WERI-Rb-1 (cell line): ENCODE measurements at regions not wholly inside any gene's neighbourhood (a gene's known extent, or its start where the extent isn't known, plus 50 kb on each side); places are given as distances from the start of the nearest gene placed in this dataset.

ENCODE experiments used
- DNase-seq: peaks from one replicate; pipeline ENCODE4 v3.0.0-alpha.2; 2020
- H3K27ac ChIP-seq: fragments of 250-450 bp; sonication (Bioruptor Pico); 2 replicates; pipeline ENCODE4 v1.5.1; 2020; ENCODE audit warnings: mild to moderate bottlenecking, moderate library complexity
- H3K27me3 ChIP-seq: fragments of 250-450 bp; sonication (Bioruptor Pico); 2 replicates; pipeline ENCODE4 v1.5.1; 2021; ENCODE audit warnings: mild to moderate bottlenecking, low read depth, moderate library complexity; ENCODE audit not compliant: insufficient read depth, severe bottlenecking
- H3K36me3 ChIP-seq: fragments of 250-450 bp; sonication (Bioruptor Pico); 2 replicates; pipeline ENCODE4 v1.5.1; 2020; ENCODE audit warnings: mild to moderate bottlenecking, moderate library complexity
- H3K4me3 ChIP-seq: 2 replicates; pipeline ENCODE4 v1.5.1; 2011; ENCODE audit warnings: low read depth, mild to moderate bottlenecking, control low read depth, low read length
- H3K9me3 ChIP-seq: fragments of 250-450 bp; sonication (Bioruptor Pico); 2 replicates; pipeline ENCODE4 v1.5.1; 2021; ENCODE audit warnings: mild to moderate bottlenecking, moderate library complexity; ENCODE audit not compliant: severe bottlenecking
- CTCF ChIP-seq: IDR thresholded peaks from 2 replicates; pipeline ENCODE4 v1.5.1; 2011; ENCODE audit warnings: low read depth, mild to moderate bottlenecking, control low read depth, inconsistent platforms, low read length

GRCh38 chr7:84264396-84264795 lies 69.8 kb upstream of the SEMA3A start:
- no peak overlapping the region for H3K27ac ChIP-seq

GRCh38 chr7:84263106-84263505 lies 68.5 kb upstream of the SEMA3A start:
- H3K27ac ChIP-seq, result no peak overlapping the region
- no peak for DNase-seq
- no peaks in the 10 kb centered on the region for H3K27me3 ChIP-seq
- H3K36me3 ChIP-seq, result no peaks in the 10 kb centered on the region
- no peak for TF ChIP-seq CTCF
- H3K9me3 ChIP-seq, result no peaks in the 10 kb centered on the region
- no peak overlapping the region for H3K4me3 ChIP-seq

More at GRCh38 chr7:84264396-84264795, 69.8 kb upstream of the SEMA3A start:
- DNase-seq, result no peak
- no peak overlapping the region for H3K4me3 ChIP-seq
- no peak for TF ChIP-seq CTCF
- H3K27me3 ChIP-seq, result no peaks in the 10 kb centered on the region
- no peaks in the 10 kb centered on the region for H3K36me3 ChIP-seq
- no peaks in the 10 kb centered on the region for H3K9me3 ChIP-seq

- no peak for TF ChIP-seq CTCF
- no peaks in the 10 kb centered on the region for H3K9me3 ChIP-seq
Measured at GRCh38 chr7:84261509-84261908, 66.9 kb upstream of the SEMA3A start.

GRCh38 chr7:84258628-84259027 lies 64.0 kb upstream of the SEMA3A start:
- H3K9me3 ChIP-seq, result no peaks in the 10 kb centered on the region
- H3K4me3 ChIP-seq, result no peak overlapping the region
- DNase-seq, result no peak
- H3K36me3 ChIP-seq, result no peaks in the 10 kb centered on the region
- TF ChIP-seq CTCF, result no peak
- H3K27me3 ChIP-seq, result no peaks in the 10 kb centered on the region
- no peak overlapping the region for H3K27ac ChIP-seq

More at GRCh38 chr7:84261509-84261908, 66.9 kb upstream of the SEMA3A start:
- H3K4me3 ChIP-seq, result no peak overlapping the region
- no peaks in the 10 kb centered on the region for H3K36me3 ChIP-seq
- no peak overlapping the region for H3K27ac ChIP-seq
- no peaks in the 10 kb centered on the region for H3K27me3 ChIP-seq
- no peak for DNase-seq

- Histone ChIP-seq H3K27ac (no peak overlapping the region), H3K36me3 (no peaks in the 10 kb centered on the region), H3K9me3 (no peaks in the 10 kb centered on the region), H3K4me3 (no peak overlapping the region), H3K27me3 (no peaks in the 10 kb centered on the region)
- TF ChIP-seq CTCF, result no peak
- no peak for DNase-seq
Measured at GRCh38 chr7:84256571-84256971, 62.0 kb upstream of the SEMA3A start.

GRCh38 chr7:84251277-84251781 lies 56.7 kb upstream of the SEMA3A start:
- no peak for DNase-seq
- H3K9me3 ChIP-seq, result no peaks in the 10 kb centered on the region
- no peak overlapping the region for H3K27ac ChIP-seq
- H3K4me3 ChIP-seq, result no peak overlapping the region
- H3K27me3 ChIP-seq, result no peaks in the 10 kb centered on the region
- H3K36me3 ChIP-seq, result no peaks in the 10 kb centered on the region
- TF ChIP-seq CTCF, result no peak
